ENCODE measurements at regions not wholly inside any gene's neighbourhood (a gene's known extent, or its start where the extent isn't known, plus 50 kb on each side); places are given as distances from the start of the nearest gene placed in this dataset.

DNA sequence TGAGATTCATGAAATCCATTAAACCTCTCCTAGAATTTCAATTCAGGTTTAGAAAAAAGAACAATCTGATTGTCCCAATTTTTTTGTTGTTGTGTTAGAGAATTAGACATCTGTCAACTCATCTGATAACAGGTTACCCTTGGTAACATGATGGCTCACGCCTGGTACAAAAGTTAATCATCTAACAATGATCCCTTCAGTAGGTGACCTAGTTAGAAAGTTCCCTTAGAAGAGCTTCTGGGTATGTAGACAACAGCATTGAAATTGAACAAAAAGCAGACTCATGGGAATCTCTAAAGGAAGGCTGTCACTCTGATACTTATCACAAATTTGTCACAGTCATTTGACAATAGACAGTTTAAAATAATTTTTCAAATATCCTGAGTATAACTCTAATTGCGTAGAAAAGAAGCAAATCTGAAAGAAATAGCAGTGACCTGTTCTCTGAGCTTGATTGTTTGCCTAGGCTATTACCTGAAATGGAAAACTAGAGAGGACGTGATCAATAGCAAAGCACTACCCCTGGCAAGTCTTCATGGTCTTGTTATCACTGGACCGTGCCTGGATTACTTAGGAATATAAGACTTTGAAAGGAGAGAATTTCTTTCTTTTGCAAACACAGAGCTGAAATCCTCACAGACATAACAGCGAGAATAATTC, 880.4 kb upstream of the AGA start:
- TF ChIP-seq CTCF (IDR thresholded peaks at IDR 0.05; ENCODE audit: borderline replicate concordance, extremely low read depth, low read length, poor library complexity, severe bottlenecking) (no peak), EZH2 (IDR thresholded peaks at IDR 0.05; ENCODE audit: borderline replicate concordance, low read depth, low read length, severe bottlenecking) (no peak)
